T-helper 17 cell (primary cell): ENCODE measurements at regions not wholly inside any gene's neighbourhood (a gene's known extent, or its start where the extent isn't known, plus 50 kb on each side); places are given as distances from the start of the nearest gene placed in this dataset.
A peak's percentile ranks its signal among the peaks of the same experiment; 100 is the strongest.

Source experiments
- ATAC-seq: fragments of 150-1000 bp; cut with Tn5 transposase; 2 replicates; pipeline ENCODE4 v1.10.0; 2021; ENCODE audit warnings: mild to moderate bottlenecking, moderate library complexity
- DNase-seq, 3 donors: peaks; one replicate each; pipeline versions ENCODE4 v3.0.0 to v3.0.0-alpha.2; 2020 to 2021
- H3K9me3 ChIP-seq: one replicate; pipeline ENCODE4 v1.7.0; 2013; ENCODE audit warnings: low read length, mild to moderate bottlenecking; ENCODE audit not compliant: control insufficient read depth, poor library complexity, severe bottlenecking
- H3K27ac Mint-ChIP-seq: one replicate; pipeline ENCODE4 v1.8.0; 2022; ENCODE audit warnings: mild to moderate bottlenecking, moderate library complexity, mixed read lengths
- H3K27me3 Mint-ChIP-seq: one replicate; pipeline ENCODE4 v1.8.0; 2022; ENCODE audit warnings: mixed read lengths
- H3K36me3 Mint-ChIP-seq: one replicate; pipeline ENCODE4 v1.8.0; 2022; ENCODE audit warnings: low read depth, mixed read lengths
- H3K4me1 Mint-ChIP-seq: one replicate; pipeline ENCODE4 v1.8.0; 2022; ENCODE audit warnings: mild to moderate bottlenecking, mixed read lengths
- H3K4me3 Mint-ChIP-seq: one replicate; pipeline ENCODE4 v1.8.0; 2022; ENCODE audit warnings: mild to moderate bottlenecking, moderate library complexity, mixed read lengths

DNA sequence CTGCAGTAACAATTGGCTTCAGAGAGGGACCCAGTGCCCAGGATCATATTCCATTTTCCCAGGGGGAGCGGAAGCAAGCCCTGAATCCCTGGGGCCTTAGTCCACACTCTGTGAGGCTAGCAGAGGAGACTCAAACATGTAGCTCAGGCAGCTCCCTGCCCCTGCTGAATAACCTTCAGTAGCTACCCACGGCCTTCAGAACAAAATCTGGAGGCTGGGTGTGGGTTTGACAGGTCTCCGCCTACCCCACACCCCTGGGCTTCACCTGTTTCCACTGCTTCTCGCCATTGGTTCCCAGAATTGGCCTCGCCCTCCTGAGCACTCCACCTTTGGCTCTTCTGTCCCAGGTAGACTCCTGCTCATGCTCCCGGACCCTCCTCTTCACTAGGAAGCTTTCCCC, 93.6 kb upstream of the ATP2B2 start:
- DNase-seq (no peak), ATAC-seq (no peak)
- no peak overlapping the region for H3K27ac Mint-ChIP-seq
- no peaks in the 10 kb centered on the region for H3K9me3 ChIP-seq
- no peak overlapping the region for H3K4me3 Mint-ChIP-seq
- no peaks in the 10 kb centered on the region for H3K36me3 Mint-ChIP-seq
- H3K4me1 Mint-ChIP-seq = peaks cover 22% of the 10 kb centered on the region
- peaks cover 10% of the 10 kb centered on the region for H3K27me3 Mint-ChIP-seq

DNA sequence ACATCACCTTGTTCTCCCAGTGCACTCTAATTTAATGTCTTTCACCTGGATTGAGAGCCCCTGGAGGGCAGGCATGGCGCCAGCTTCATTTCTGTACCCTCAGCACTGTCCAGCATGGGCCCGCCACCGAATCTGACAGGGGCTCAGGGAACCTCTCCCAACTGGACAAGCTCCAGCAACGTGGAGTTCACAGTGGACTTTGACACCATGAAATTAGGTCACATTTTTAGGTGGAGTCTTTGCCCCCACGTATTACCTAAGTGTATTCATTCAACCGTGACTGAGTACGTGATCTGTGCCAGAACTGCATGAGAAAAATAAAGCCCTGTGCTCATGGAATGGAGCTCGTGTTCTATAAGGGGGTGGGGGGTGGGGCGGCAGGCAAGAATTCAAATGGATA, 94.1 kb upstream of the ATP2B2 start:
- no peaks in the 10 kb centered on the region for H3K36me3 Mint-ChIP-seq
- peaks cover 10% of the 10 kb centered on the region for H3K27me3 Mint-ChIP-seq
- H3K27ac Mint-ChIP-seq = no peak overlapping the region
- no peak overlapping the region for H3K4me3 Mint-ChIP-seq
- DNase-seq = no peak
- peaks cover 26% of the 10 kb centered on the region for H3K4me1 Mint-ChIP-seq
- no peaks in the 10 kb centered on the region for H3K9me3 ChIP-seq
- ATAC-seq = no peak

DNA sequence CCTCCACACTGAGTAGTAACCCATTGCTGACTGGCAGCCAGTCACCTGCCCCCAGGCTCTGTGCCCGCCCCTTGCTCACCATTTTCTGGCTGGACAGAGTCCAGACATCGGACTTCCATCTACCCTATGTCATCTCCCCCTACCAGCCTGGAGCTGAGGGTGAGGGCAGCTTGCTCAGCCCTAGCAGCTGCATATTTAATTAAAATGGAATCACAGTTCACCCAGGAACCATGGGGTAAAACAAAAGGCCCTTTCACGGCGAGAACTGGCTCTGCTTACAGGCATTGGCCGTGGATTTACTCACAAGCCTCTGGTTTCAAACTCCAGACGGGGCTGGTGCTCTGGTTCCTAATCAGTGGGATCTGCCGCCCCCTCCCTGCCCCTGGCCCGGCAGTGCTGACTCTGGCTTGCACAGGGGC, 94.9 kb upstream of the ATP2B2 start:
- DNase-seq (no peak), ATAC-seq (no peak)
- peaks cover 30% of the 10 kb centered on the region for H3K4me1 Mint-ChIP-seq
- no peak overlapping the region for H3K27ac Mint-ChIP-seq
- no peaks in the 10 kb centered on the region for H3K36me3 Mint-ChIP-seq
- H3K4me3 Mint-ChIP-seq = no peak overlapping the region
- H3K9me3 ChIP-seq = no peaks in the 10 kb centered on the region
- peaks cover 15% of the 10 kb centered on the region for H3K27me3 Mint-ChIP-seq

- Mint-ChIP-seq H3K36me3 (no peaks in the 10 kb centered on the region), H3K4me3 (no peak overlapping the region)
These were observed 95.3 kb upstream of the ATP2B2 start for GRCh38 chr3:10600726-10601125.

GRCh38 chr3:10601151-10601856, 95.9 kb upstream of the ATP2B2 start:
- Mint-ChIP-seq H3K4me3 (no peak overlapping the region), H3K27me3 (peaks cover 17% of the 10 kb centered on the region), H3K4me1 (peaks cover 30% of the 10 kb centered on the region), H3K36me3 (no peaks in the 10 kb centered on the region), H3K27ac (peak overlapping the region; percentile 16)
- DNase-seq (no peak), ATAC-seq (no peak)
- H3K9me3 ChIP-seq = no peaks in the 10 kb centered on the region

More at GRCh38 chr3:10600726-10601125, 95.3 kb upstream of the ATP2B2 start:
- ATAC-seq (no peak), DNase-seq (no peak)
- peaks cover 15% of the 10 kb centered on the region for H3K27me3 Mint-ChIP-seq
- peaks cover 30% of the 10 kb centered on the region for H3K4me1 Mint-ChIP-seq
- H3K27ac Mint-ChIP-seq = no peak overlapping the region
- H3K9me3 ChIP-seq = no peaks in the 10 kb centered on the region

GRCh38 chr3:10601857-10602230, 96.5 kb upstream of the ATP2B2 start:
- Mint-ChIP-seq H3K27ac (peak overlapping the region; percentile 16), H3K4me3 (no peak overlapping the region), H3K4me1 (peaks cover 30% of the 10 kb centered on the region), H3K27me3 (peaks cover 20% of the 10 kb centered on the region), H3K36me3 (no peaks in the 10 kb centered on the region)
- ATAC-seq (no peak), DNase-seq (no peak)
- no peaks in the 10 kb centered on the region for H3K9me3 ChIP-seq

- DNase-seq = no peak
- Mint-ChIP-seq H3K27ac (peak overlapping the region; percentile 16), H3K4me3 (no peak overlapping the region), H3K4me1 (peaks cover 28% of the 10 kb centered on the region), H3K27me3 (peaks cover 18% of the 10 kb centered on the region), H3K36me3 (no peaks in the 10 kb centered on the region)
- ATAC-seq = no peak
- H3K9me3 ChIP-seq = no peaks in the 10 kb centered on the region
These were observed 96.9 kb upstream of the ATP2B2 start for GRCh38 chr3:10602271-10602670.

DNA sequence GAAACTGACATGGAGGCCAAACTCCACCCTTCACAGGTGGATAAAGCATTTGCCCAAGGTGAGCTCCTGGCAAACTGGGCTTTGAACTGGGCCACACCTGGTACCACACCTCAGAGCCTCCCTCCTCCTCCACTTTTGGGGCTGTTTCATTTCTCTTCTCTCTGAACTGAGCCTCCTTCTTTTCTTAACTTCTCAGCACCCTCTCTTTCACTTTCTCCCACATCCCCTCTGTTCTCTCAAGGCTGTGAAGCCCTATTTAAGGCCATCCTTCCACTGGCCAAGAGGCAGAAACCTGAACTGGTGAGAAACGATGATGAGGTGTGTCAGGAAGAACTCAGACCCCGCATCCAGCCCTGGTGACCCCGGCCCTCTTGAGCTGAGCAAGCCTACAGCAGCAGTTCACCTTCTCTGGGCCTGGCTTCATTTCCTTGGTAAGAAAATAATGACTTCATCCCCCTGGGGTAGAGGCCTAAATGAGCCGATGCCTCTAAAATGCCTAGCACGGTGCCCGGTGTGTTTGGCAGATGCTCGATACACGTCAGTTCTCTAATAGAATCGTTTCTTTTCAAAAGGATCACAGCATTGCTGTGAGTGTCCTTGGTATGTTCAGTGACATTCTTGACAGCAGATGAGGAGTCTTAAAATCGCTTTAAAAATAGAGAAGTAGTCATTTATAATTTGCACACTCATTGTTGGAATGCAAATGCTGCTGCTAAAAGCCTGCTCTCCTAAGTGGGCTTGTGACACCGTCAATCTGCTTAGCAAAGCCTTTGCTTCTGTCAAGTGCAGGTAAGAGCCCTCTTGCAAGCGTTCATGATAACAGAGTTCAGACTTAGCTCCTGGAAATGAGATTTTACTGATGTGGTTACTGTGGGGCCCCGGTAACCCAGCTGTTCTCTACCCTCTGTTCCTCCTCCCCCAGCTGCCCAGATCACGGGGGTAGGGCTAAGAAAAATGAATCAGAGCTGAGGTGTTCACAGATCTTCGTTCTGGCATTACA, 97.7 kb upstream of the ATP2B2 start:
- ATAC-seq = peak; percentile 99

DNA sequence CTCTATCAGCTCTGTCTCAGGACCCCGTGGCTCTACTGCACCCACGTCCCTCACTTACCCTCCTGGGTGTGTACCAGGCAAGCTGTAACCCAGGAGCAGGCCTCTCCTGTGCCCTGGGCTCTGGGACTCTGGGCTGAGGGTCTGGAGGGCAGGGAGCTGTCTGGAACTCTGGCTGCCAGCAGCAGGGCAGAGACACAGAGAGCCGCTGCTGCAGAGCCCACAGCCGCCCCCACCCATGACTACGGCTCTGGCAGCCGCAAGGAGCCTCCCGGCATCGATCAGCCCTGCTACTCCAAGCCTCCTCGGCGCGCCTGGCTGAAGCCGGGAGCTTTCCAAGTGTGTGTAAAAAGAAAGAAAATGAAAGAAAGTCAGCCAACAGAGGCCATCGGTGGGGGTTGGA, 103.7 kb upstream of the ATP2B2 start:
- no peak for ATAC-seq
- peaks cover 11% of the 10 kb centered on the region for H3K4me1 Mint-ChIP-seq
- no peak overlapping the region for H3K27ac Mint-ChIP-seq

More for the DNA sequence above, 97.7 kb upstream of the ATP2B2 start:
- Mint-ChIP-seq H3K27me3 (peaks cover 10% of the 10 kb centered on the region), H3K36me3 (no peaks in the 10 kb centered on the region), H3K4me3 (peak overlapping the region; percentile 87), H3K4me1 (peaks cover 27% of the 10 kb centered on the region), H3K27ac (peak overlapping the region; percentile 88)
- H3K9me3 ChIP-seq = no peaks in the 10 kb centered on the region
- peak; percentile 21 to 47 (median 40) for DNase-seq

DNA sequence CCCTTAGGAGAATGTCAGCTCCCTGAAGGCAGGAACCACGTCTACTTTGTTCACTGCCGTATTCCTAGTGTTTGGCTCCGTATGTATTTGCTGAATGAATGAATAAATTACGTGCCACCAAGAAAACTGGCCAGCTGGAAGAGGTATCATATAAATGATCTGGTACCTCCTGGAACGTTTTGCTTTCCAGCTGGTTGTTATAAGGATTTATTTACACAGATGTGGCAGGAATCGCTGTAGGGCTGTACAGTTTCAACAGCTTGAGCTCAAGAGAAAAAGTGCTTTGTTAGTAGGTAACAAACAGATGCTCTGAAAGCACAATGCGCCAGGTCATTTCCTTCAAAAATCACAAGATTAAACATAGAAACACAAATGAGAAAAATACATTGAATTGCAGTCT, 108.8 kb upstream of the ATP2B2 start:
- Mint-ChIP-seq H3K4me3 (no peak overlapping the region), H3K4me1 (peaks cover 3% of the 10 kb centered on the region), H3K27ac (no peak overlapping the region), H3K27me3 (peaks cover 23% of the 10 kb centered on the region), H3K36me3 (peaks cover 8% of the 10 kb centered on the region)
- H3K9me3 ChIP-seq = no peaks in the 10 kb centered on the region
- no peak for ATAC-seq
- DNase-seq = no peak

More for the DNA sequence above, 103.7 kb upstream of the ATP2B2 start:
- Mint-ChIP-seq H3K4me3 (no peak overlapping the region), H3K27me3 (peaks cover 10% of the 10 kb centered on the region), H3K36me3 (peaks cover 4% of the 10 kb centered on the region)
- H3K9me3 ChIP-seq = no peaks in the 10 kb centered on the region
- no peak for DNase-seq

GRCh38 chr3:10615715-10616114, 110.3 kb upstream of the ATP2B2 start:
- no peak for DNase-seq
- peaks cover 36% of the 10 kb centered on the region for H3K27me3 Mint-ChIP-seq
- peaks cover 8% of the 10 kb centered on the region for H3K36me3 Mint-ChIP-seq
- no peak overlapping the region for H3K4me3 Mint-ChIP-seq
- no peak for ATAC-seq
- no peaks in the 10 kb centered on the region for H3K9me3 ChIP-seq
- H3K27ac Mint-ChIP-seq = no peak overlapping the region
- H3K4me1 Mint-ChIP-seq = peaks cover 3% of the 10 kb centered on the region

DNA sequence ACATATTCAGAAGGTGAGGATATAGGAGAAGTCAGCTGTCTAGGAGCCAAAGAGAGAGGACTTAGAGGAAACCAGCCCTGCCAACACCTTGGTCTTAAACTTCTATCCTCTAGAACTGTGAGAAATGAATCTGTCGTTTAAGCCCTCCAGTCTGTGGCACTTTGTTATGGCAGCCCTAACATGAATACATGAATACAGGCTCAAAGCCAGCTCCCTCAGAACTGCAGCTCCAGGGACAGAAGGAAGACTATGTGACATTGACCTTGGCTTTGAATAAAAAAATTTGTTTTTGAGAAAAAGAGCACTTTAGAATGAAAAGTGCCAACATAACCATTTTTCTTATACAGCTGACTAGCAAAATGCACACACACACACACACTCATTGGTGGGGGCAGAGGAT, 110.9 kb upstream of the ATP2B2 start:
- Mint-ChIP-seq H3K36me3 (peaks cover 8% of the 10 kb centered on the region), H3K27ac (no peak overlapping the region), H3K27me3 (peaks cover 39% of the 10 kb centered on the region), H3K4me3 (no peak overlapping the region), H3K4me1 (peaks cover 3% of the 10 kb centered on the region)
- H3K9me3 ChIP-seq = no peaks in the 10 kb centered on the region
- no peak for ATAC-seq
- DNase-seq = no peak

DNA sequence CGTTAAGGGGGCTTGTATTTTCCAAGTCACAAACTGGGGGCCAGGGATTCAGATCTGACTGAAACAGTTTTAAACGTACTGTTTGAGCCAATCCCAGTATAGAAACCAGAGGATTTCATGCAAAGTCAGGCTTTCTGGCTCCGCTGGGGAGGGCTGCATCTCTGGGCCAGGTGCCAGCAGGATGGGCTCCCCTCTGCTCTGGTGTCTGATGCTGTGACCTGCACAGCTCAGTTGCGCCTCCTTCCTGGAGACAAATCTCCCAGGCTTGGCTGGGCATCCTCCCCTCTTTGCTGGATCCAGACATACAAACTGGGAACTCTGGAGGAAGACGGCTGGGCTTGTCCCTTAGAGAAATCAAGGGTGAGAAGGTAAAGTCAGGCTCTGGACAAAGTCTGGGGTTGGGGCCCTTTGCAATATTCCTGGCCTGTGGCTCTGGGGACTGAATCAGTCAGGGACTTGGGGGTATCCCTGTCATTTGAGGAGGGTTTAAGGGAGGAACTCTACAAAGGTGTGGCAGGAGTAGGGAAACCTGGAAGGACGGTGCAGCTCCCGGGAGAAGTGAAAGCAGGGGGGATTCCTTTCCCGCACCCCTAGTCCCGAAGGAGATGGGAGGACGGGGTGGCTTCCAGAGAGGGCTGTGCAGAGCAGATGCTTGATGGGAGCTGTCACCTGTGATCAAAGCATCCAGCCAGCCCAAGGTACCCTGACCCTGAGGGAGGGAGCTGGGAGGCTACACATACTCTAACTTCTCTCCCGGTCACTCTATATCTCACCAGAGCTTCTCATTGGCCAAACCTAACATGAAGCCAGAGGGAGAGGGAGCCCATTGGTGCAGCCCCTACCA, 114.8 kb upstream of the ATP2B2 start:
- DNase-seq = no peak
- Mint-ChIP-seq H3K4me3 (no peak overlapping the region), H3K27me3 (peaks cover 44% of the 10 kb centered on the region), H3K36me3 (peaks cover 2% of the 10 kb centered on the region), H3K27ac (no peak overlapping the region), H3K4me1 (peaks cover 3% of the 10 kb centered on the region)
- no peaks in the 10 kb centered on the region for H3K9me3 ChIP-seq
- ATAC-seq = no peak
